PFSK-1 (cell line): ENCODE measurements at regions not wholly inside any gene's neighbourhood (a gene's known extent, or its start where the extent isn't known, plus 50 kb on each side); places are given as distances from the start of the nearest gene placed in this dataset.

Experiments used
- FOXP2 ChIP-seq: optimal IDR thresholded peaks from 2 replicates; pipeline ENCODE3; 2011; ENCODE audit warnings: borderline replicate concordance, control low read depth, inconsistent platforms; ENCODE audit not compliant: insufficient read depth; ENCODE audit errors: extremely low read length, extremely low read depth
- POLR2AphosphoS5 ChIP-seq: IDR thresholded peaks from 2 replicates; pipeline ENCODE4 v1.6.1; 2012; ENCODE audit warnings: low read depth, mild to moderate bottlenecking, control low read depth, low read length, moderate library complexity
- SIN3A ChIP-seq: IDR thresholded peaks from 2 replicates; pipeline ENCODE4 v1.6.1; 2012; ENCODE audit warnings: mild to moderate bottlenecking, low read length, moderate library complexity, borderline replicate concordance; ENCODE audit not compliant: insufficient read depth
- TAF1 ChIP-seq: IDR thresholded peaks from 2 replicates; pipeline ENCODE4 v1.6.1; 2012; ENCODE audit warnings: low read length, control low read depth, borderline replicate concordance; ENCODE audit not compliant: insufficient read depth
- TF ChIP-seq, protein P1 (sequence below), 2 experiments: IDR thresholded peaks; 2 replicates each; pipeline versions ENCODE4 v1.6.1 to v1.8.0; 2011 to 2012; ENCODE audit warnings: low read depth in 2 of 2, low read length in 2 of 2, control low read depth in 1 of 2, inconsistent platforms in 1 of 2, mild to moderate bottlenecking in 1 of 2, moderate library complexity in 1 of 2; ENCODE audit not compliant: insufficient read depth in 1 of 2

GRCh38 chr10:60604342-60604741 is 173.9 kb upstream of the CDK1 start:
- TF ChIP-seq POLR2AphosphoS5 = no peak
- TF ChIP-seq, protein P1, sequence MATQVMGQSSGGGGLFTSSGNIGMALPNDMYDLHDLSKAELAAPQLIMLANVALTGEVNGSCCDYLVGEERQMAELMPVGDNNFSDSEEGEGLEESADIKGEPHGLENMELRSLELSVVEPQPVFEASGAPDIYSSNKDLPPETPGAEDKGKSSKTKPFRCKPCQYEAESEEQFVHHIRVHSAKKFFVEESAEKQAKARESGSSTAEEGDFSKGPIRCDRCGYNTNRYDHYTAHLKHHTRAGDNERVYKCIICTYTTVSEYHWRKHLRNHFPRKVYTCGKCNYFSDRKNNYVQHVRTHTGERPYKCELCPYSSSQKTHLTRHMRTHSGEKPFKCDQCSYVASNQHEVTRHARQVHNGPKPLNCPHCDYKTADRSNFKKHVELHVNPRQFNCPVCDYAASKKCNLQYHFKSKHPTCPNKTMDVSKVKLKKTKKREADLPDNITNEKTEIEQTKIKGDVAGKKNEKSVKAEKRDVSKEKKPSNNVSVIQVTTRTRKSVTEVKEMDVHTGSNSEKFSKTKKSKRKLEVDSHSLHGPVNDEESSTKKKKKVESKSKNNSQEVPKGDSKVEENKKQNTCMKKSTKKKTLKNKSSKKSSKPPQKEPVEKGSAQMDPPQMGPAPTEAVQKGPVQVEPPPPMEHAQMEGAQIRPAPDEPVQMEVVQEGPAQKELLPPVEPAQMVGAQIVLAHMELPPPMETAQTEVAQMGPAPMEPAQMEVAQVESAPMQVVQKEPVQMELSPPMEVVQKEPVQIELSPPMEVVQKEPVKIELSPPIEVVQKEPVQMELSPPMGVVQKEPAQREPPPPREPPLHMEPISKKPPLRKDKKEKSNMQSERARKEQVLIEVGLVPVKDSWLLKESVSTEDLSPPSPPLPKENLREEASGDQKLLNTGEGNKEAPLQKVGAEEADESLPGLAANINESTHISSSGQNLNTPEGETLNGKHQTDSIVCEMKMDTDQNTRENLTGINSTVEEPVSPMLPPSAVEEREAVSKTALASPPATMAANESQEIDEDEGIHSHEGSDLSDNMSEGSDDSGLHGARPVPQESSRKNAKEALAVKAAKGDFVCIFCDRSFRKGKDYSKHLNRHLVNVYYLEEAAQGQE (IDR thresholded peaks at IDR 0.05; ENCODE audit: insufficient read depth in 1 of 2, low read depth in 2 of 2, low read length in 2 of 2) = no peak
- no peak for TF ChIP-seq TAF1
- no peak for TF ChIP-seq SIN3A
- no peak for TF ChIP-seq FOXP2
